ENCODE measurements at regions not wholly inside any gene's neighbourhood (a gene's known extent, or its start where the extent isn't known, plus 50 kb on each side); places are given as distances from the start of the nearest gene placed in this dataset.
"Not testable (repeated sequence)": the region's sequence is repeated elsewhere in the genome, so short reads cannot be mapped to it uniquely, and the experiment has no call there.

DNA sequence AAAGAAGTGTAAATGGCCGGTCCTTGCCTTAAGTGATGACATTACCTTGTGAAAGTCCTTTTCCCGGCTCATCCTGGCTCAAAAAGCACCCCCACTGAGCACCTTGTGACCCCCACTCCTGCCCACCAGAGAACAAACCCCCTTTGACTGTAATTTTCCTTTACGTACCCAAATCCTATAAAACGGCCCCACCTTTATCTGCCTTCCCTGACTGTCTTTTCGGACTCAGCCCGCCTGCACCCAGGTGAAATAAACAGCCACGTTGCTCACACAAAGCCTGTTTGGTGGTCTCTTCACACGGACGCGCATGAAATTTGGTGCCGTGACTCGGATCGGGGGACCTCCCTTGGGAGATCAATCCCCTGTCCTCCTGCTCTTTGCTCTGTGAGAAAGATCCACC lies 112.4 kb downstream of the NPY start:
- not testable (repeated sequence) for DNase-seq

GRCh38 chr7:24401628-24402593 lies 117.9 kb downstream of the NPY start:
- peak; percentile 14 to 62 (median 36) for DNase-seq

DNA sequence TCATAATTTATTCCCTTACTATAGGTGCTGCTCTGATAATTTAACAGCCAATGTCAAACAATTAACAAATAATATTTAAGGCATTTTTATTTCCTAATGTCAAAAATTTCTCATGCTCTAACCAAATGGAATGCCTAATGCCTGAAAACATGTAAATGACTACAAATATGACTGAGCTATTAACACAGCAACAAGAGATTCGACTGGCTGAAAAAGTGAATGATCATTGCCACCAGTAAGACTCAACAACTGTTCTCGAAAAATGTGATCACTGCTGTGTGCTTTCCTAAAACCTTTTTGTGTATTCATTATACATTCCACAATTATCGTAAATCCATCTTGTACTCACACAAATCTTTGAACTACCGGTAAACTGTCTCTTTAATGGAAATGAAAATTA lies 118.7 kb downstream of the NPY start:
- DNase-seq, result peak in 1 of 3 experiments; percentile 24

DNA sequence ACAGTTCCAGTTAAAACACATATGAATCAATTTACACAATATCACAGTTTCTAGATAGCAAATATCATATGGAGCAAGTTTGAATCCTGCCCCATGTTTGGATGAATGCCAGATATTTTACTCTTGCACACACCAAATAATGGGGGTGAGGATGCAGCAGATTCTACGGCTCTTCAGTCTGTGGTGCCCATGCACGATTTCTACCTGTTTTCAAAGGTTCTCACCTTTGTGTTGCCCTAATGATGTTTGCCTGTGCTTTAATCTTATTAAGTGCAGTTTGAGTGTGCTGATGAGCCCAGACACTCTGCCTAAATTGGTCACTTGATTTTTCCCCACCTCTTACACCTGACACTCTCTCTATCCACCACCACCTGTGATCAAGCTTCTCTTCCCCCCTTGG lies 119.6 kb downstream of the NPY start:
- peak in 2 of 3 experiments; percentile 23 to 64 for DNase-seq

DNA sequence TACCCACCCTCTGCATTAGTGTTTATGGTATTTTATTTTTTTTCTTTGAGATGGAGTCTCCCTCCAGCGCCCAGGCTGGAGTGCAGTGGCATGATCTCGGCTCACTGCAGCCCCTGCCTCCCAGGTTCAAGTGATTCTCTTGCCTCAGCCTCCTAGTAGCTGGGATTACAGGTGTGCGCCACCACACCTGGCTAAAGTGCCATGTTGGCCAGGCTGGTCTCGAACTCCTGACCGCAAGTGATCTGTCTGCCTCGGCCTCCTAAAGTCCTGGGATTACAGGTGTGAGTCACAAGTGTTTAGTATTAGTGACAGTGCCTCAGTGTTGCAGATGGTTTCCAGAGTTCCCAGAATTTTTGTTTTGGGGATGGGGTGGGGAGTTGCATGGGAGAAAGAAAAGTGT lies 120.3 kb downstream of the NPY start:
- no peak for DNase-seq

DNA sequence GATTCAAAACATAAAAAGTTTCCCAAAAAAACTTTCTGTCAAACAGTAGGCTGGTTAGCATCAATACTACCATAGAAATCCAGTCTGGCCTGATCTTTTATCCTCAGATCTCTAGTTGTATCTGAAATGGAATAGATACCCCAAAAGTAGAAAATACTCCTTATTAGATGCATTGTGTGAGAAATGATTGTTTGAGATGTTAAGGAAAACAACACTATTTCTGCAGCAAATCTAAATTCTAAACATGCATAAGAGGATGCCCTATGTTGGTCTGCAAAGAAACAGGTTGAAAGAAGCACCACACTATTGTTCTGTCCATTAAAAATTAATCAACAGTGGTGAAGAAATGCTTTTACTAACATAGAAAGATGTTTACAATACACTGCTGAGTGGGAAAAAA lies 121.0 kb downstream of the NPY start:
- no peak for DNase-seq

GRCh38 chr7:24406053-24406788 lies 122.2 kb downstream of the NPY start:
- no peak for DNase-seq

DNA sequence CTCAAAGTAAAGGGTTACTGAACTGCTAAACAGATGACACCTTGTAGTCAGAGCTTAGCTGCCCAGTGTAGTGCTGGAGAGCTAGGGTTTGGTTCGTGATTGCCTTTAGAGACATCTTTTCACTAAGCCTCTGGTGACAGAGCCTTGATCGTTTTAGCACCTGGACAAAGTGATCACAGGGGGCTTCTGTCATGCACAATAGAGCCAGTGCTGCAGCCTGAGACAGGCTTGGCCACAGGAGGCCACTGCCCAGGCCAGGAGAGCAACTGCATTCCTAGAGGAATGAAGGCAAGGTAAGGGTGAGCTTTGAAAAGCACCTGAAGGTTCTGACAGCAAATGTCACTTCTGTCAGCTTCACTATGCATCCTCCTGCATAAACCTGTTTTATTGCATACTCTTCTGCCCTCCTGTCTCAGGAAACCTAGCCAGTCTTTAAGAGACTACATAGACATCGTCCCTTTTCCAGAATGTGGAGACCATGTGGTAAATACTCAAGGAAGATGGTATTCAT lies 122.9 kb downstream of the NPY start:
- no peak for DNase-seq

DNA sequence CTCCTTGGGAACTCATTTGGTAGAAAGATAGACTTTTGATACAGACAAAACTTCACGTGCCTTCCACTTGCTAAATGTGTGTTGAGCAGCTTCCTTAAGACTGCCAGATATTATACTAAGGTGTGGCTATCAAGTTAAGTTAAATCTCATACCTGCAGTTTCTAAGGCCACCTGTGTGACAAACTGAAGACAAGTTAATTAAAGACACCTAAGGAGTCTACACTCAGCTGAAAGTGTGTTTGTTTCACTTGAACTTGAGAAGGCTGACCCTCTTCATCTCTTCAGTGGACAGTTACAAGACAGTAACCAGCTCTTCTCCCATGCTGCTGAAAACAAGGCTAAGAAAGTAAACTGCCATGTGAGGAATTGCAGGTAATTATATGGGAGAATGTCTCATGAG lies 124.0 kb downstream of the NPY start:
- no peak for DNase-seq

GRCh38 chr7:24408798-24409430 lies 124.9 kb downstream of the NPY start:
- no peak for DNase-seq

- DNase-seq, result no peak
Measured at GRCh38 chr7:24409431-24410024, 125.5 kb downstream of the NPY start.

DNA sequence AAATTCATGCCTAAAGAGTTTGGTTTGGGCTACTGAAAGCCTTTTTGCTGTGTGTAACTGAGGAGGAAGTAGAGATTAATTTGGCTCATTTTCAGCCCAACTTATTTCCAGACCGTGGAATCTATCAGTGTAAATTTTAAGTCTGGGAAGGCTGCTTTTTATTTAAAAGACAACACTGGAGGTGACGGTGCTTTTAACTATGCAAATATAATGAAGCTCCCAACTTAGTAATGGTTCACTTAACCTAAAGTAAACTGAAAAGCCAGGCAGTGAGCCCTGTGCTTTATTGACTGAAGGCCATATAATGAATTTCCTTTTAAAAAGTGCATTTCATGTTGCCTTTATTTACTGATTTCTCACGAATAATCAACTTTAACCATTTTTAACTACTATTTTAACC lies 127.2 kb downstream of the NPY start:
- DNase-seq, result no peak

DNA sequence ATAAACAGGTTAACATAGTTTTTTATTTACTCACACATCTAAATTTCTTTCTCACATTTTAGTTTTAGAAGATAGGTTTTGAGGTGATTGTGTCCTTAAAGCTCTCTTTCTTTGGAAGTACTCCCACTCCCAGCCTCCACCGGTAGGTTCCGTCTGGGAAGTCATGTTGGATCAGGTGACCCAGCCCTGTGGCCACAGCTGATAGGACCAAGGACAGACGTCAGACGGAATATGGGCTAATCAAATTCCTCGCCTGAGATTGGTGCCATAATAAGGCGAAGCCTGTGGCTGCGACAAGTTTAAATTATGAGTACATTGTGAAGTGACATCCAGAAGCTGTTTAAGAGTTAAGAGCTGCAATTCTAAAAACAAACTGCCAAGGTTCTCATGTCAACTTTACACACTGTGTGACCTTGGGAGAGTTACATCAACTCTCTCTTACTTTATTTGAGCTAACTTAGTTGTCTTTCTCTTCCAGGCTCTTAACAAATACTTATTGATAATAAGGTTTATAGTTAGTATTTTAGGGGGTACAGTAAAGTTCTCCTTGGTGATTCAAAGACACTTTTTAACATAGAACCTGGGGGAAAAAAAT lies 133.6 kb downstream of the NPY start:
- no peak for DNase-seq

GRCh38 chr7:24419077-24419476 lies 135.1 kb downstream of the NPY start:
- peak in 1 of 3 experiments; percentile 3 for DNase-seq

GRCh38 chr7:24419511-24419910 lies 135.5 kb downstream of the NPY start:
- DNase-seq, result no peak

DNA sequence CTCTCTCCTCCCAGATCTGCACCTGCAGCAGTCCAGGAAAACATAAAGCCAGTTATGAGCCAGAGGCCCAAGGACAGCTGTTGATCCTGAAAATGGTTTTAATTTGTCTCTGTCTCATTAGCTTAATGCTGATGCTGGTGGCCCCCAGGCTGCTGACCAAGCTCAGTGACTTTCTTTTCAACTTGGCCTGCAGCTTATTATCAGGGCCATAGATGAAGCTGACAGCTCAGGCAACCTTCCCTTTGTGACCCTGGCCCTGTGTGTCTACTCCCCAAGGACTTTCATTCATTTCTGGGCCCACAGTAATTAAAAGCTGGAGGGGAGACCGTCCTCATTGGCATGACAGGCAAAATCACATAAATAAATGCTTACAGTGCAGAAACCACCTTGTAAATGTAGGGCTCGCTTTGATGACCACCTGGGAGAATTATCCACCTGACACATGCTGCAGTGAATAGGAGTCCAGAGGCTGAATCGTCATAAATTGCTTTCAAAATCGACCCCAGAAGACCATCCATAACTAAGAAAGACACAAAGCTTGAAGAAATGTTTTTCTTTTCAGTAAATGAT lies 138.5 kb downstream of the NPY start:
- peak in 1 of 3 experiments; percentile 58 for DNase-seq

- no peak for DNase-seq
Measured at GRCh38 chr7:24425664-24426063, 141.7 kb downstream of the NPY start.

- no peak for DNase-seq
Measured at GRCh38 chr7:24427048-24427447, 143.1 kb downstream of the NPY start.

GRCh38 chr7:24428676-24429075 lies 144.6 kb upstream of the PALS2 start:
- no peak for DNase-seq

- no peak for DNase-seq
Measured at GRCh38 chr7:24432677-24433076, 140.6 kb upstream of the PALS2 start.

DNA sequence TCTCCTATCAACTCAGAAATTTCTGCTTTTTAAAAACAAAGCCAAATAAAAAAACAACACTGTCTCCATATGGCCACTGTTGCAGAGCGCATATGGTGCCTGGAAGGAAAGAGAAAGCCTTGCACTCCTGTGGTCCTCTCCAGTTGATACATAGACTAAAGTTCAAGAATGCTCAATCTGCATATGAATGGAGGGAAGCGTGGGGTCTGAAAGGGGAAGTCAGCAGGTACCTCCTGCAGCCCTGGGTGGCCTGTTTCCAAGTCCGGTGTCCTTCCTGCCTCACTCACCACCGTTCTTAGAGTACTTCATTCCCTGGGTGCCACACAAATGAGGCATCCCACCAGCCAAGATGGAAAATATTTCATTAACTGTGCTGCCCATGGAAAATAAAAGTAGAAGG lies 138.3 kb upstream of the PALS2 start:
- DNase-seq, result no peak

All from NCI-H1417 (cell line).